ENCODE measurements at regions not wholly inside any gene's neighbourhood (a gene's known extent, or its start where the extent isn't known, plus 50 kb on each side); places are given as distances from the start of the nearest gene placed in this dataset.
"Not testable (repeated sequence)": the region's sequence is repeated elsewhere in the genome, so short reads cannot be mapped to it uniquely, and the experiment has no call there.

- DNase-seq (ENCODE audit: low spot score): no peak
Measured at GRCh38 chr5:157942595-157942994, 83.7 kb upstream of the CLINT1 start.

- no peak for DNase-seq (ENCODE audit: low spot score)
Measured at GRCh38 chr5:157941616-157942015, 82.7 kb upstream of the CLINT1 start.

- DNase-seq (ENCODE audit: low spot score): not testable (repeated sequence)
Measured at GRCh38 chr5:157938101-157938500, 79.2 kb upstream of the CLINT1 start.

- DNase-seq (ENCODE audit: low spot score): not testable (repeated sequence)
Measured at GRCh38 chr5:157936776-157937501, 78.0 kb upstream of the CLINT1 start.

GRCh38 chr5:157934600-157934999 lies 75.7 kb upstream of the CLINT1 start:
- no peak for DNase-seq (ENCODE audit: low spot score)

- DNase-seq (ENCODE audit: low spot score): no peak
Measured at GRCh38 chr5:157933005-157933404, 74.1 kb upstream of the CLINT1 start.

GRCh38 chr5:157930710-157931109 lies 71.8 kb upstream of the CLINT1 start:
- no peak for DNase-seq (ENCODE audit: low spot score)

GRCh38 chr5:157926977-157927376 lies 68.0 kb upstream of the CLINT1 start:
- no peak for DNase-seq (ENCODE audit: low spot score)

GRCh38 chr5:157925786-157926671 lies 67.1 kb upstream of the CLINT1 start:
- no peak for DNase-seq (ENCODE audit: low spot score)

GRCh38 chr5:157924931-157925729 lies 66.2 kb upstream of the CLINT1 start:
- DNase-seq (ENCODE audit: low spot score): no peak

- DNase-seq (ENCODE audit: low spot score): no peak
Measured at GRCh38 chr5:157924490-157924889, 65.5 kb upstream of the CLINT1 start.

- no peak for DNase-seq (ENCODE audit: low spot score)
Measured at GRCh38 chr5:157923765-157924164, 64.8 kb upstream of the CLINT1 start.

- no peak for DNase-seq (ENCODE audit: low spot score)
Measured at GRCh38 chr5:157922026-157922425, 63.1 kb upstream of the CLINT1 start.

GRCh38 chr5:157920828-157921170 lies 61.9 kb upstream of the CLINT1 start:
- DNase-seq (ENCODE audit: low spot score): no peak

GRCh38 chr5:157918811-157919742 lies 60.1 kb upstream of the CLINT1 start:
- no peak for DNase-seq (ENCODE audit: low spot score)

- DNase-seq (ENCODE audit: low spot score): peak; percentile 82
Measured at GRCh38 chr5:157917899-157918809, 59.2 kb upstream of the CLINT1 start.

GRCh38 chr5:157917491-157917890 lies 58.5 kb upstream of the CLINT1 start:
- no peak for DNase-seq (ENCODE audit: low spot score)

GRCh38 chr5:157915638-157916037 lies 56.7 kb upstream of the CLINT1 start:
- no peak for DNase-seq (ENCODE audit: low spot score)

- DNase-seq (ENCODE audit: low spot score): no peak
Measured at GRCh38 chr5:157914151-157914788, 55.3 kb upstream of the CLINT1 start.

GRCh38 chr5:157913575-157913974 lies 54.6 kb upstream of the CLINT1 start:
- no peak for DNase-seq (ENCODE audit: low spot score)
